ENCODE measurements at regions not wholly inside any gene's neighbourhood (a gene's known extent, or its start where the extent isn't known, plus 50 kb on each side); places are given as distances from the start of the nearest gene placed in this dataset.

DNA sequence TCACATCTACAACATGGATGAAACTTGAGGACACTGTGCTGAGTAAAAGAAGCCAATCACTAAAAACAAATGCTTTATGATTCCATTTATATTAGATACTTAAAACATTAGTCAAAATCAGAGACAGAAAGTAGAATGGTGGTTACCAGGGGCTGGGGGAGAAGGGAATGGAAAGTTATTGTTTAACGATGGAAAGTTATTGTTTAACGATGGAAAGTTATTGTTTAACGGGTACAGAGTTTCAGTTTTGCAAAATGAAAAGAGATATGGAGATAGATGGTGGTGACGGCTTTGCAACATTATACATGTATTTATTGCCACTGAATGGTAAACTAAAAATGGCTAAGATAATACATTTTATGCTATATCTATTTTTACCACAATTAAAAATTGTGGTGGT lies 160.6 kb downstream of the TUBA3C start:
- in situ Hi-C loops (cut with MboI) (no loop called here), intact Hi-C loops (cut with micrococcal nuclease; ENCODE audit: unreplicated experiment) (no loop called here)
- Histone ChIP-seq H3K27me3 (replicated peaks in 1 of 2; ENCODE audit: control insufficient read depth in 2 of 2, insufficient read depth in 2 of 2, low read length in 1 of 2) (no peaks in the 10 kb centered on the region), H3K27ac (ENCODE audit: control insufficient read depth, insufficient read depth) (no peak overlapping the region), H3K79me2 (ENCODE audit: control insufficient read depth, insufficient read depth, low read length) (no peaks in the 10 kb centered on the region), H3K9me3 (replicated peaks; ENCODE audit: control insufficient read depth, insufficient read depth, low read length) (no peaks in the 10 kb centered on the region), H3K36me3 (ENCODE audit: control insufficient read depth in 2 of 2, insufficient read depth in 2 of 2, low read length in 1 of 2) (no peaks in the 10 kb centered on the region), H4K20me1 (ENCODE audit: control insufficient read depth, insufficient read depth) (no peaks in the 10 kb centered on the region), H3K4me3 (no peak overlapping the region), H3K4me1 (ENCODE audit: control insufficient read depth, insufficient read depth, low read length) (no peaks in the 10 kb centered on the region), H3K9ac (ENCODE audit: control insufficient read depth, insufficient read depth, low read length) (no peak overlapping the region), H3K4me2 (ENCODE audit: control insufficient read depth, insufficient read depth) (no peak overlapping the region), H2AFZ (ENCODE audit: control insufficient read depth, low read depth, low read length) (no peak overlapping the region)
- ChIA-PET SMC1A (ENCODE audit: uncharacterized antibody, unreplicated experiment) (no interaction called here), RAD21 (ENCODE audit: unreplicated experiment) (no interaction called here), CTCF (no interaction called here), POLR2A (no interaction called here)
- FAIRE-seq (no peak), ATAC-seq (no peak), DNase-seq (ENCODE audit: low read depth, low spot score) (no peak)
- no TSS peak for BruUV-seq (replicated peaks)
- 6% methylated on average over 4 of the region's 4 CpGs for WGBS (ENCODE audit: insufficient coverage, insufficient replicate concordance, low lambda C conversion rate, missing lambda C conversion rate)
- TF ChIP-seq RFX5 (IDR thresholded peaks at IDR 0.05; ENCODE audit: low read depth, low read length) (no peak), MXI1 (IDR thresholded peaks at IDR 0.05; ENCODE audit: low read depth, low read length) (no peak), KLF5 (IDR thresholded peaks at IDR 0.05; ENCODE audit: partially characterized antibody) (no peak), EP300 (IDR thresholded peaks at IDR 0.05; ENCODE audit: borderline replicate concordance in 1 of 2, control insufficient read depth in 1 of 2, low read depth in 2 of 2, low read length in 2 of 2) (no peak), IKZF1 (conservative IDR thresholded peaks at IDR 0.05) (no peak), FOXM1 (IDR thresholded peaks at IDR 0.05; ENCODE audit: low read depth, low read length) (no peak), SPI1 (IDR thresholded peaks at IDR 0.05; ENCODE audit: borderline replicate concordance, insufficient read depth, low read depth, low read length) (no peak), CHD2 (IDR thresholded peaks at IDR 0.05; ENCODE audit: borderline replicate concordance, low read depth, low read length) (no peak), FOS (IDR thresholded peaks at IDR 0.05; ENCODE audit: borderline replicate concordance, extremely low read depth, insufficient read length) (no peak), POU2F2 (IDR thresholded peaks at IDR 0.05; ENCODE audit: borderline replicate concordance, low read depth, low read length) (no peak)
- TF ChIP-seq, protein P1, sequence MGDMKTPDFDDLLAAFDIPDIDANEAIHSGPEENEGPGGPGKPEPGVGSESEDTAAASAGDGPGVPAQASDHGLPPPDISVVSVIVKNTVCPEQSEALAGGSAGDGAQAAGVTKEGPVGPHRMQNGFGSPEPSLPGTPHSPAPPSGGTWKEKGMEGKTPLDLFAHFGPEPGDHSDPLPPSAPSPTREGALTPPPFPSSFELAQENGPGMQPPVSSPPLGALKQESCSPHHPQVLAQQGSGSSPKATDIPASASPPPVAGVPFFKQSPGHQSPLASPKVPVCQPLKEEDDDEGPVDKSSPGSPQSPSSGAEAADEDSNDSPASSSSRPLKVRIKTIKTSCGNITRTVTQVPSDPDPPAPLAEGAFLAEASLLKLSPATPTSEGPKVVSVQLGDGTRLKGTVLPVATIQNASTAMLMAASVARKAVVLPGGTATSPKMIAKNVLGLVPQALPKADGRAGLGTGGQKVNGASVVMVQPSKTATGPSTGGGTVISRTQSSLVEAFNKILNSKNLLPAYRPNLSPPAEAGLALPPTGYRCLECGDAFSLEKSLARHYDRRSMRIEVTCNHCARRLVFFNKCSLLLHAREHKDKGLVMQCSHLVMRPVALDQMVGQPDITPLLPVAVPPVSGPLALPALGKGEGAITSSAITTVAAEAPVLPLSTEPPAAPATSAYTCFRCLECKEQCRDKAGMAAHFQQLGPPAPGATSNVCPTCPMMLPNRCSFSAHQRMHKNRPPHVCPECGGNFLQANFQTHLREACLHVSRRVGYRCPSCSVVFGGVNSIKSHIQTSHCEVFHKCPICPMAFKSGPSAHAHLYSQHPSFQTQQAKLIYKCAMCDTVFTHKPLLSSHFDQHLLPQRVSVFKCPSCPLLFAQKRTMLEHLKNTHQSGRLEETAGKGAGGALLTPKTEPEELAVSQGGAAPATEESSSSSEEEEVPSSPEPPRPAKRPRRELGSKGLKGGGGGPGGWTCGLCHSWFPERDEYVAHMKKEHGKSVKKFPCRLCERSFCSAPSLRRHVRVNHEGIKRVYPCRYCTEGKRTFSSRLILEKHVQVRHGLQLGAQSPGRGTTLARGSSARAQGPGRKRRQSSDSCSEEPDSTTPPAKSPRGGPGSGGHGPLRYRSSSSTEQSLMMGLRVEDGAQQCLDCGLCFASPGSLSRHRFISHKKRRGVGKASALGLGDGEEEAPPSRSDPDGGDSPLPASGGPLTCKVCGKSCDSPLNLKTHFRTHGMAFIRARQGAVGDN (IDR thresholded peaks at IDR 0.05) = no peak
- TF ChIP-seq, protein P2, sequence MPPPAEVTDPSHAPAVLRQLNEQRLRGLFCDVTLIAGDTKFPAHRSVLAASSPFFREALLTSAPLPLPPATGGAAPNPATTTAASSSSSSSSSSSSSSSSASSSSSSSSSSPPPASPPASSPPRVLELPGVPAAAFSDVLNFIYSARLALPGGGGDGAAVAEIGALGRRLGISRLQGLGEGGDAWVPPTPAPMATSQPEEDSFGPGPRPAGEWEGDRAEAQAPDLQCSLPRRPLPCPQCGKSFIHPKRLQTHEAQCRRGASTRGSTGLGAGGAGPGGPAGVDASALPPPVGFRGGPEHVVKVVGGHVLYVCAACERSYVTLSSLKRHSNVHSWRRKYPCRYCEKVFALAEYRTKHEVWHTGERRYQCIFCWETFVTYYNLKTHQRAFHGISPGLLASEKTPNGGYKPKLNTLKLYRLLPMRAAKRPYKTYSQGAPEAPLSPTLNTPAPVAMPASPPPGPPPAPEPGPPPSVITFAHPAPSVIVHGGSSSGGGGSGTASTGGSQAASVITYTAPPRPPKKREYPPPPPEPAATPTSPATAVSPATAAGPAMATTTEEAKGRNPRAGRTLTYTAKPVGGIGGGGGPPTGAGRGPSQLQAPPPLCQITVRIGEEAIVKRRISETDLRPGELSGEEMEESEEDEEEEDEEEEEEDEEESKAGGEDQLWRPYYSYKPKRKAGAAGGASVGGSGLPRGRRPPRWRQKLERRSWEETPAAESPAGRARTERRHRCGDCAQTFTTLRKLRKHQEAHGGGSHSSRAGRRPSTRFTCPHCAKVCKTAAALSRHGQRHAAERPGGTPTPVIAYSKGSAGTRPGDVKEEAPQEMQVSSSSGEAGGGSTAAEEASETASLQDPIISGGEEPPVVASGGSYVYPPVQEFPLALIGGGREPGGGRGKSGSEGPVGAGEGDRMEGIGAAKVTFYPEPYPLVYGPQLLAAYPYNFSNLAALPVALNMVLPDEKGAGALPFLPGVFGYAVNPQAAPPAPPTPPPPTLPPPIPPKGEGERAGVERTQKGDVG (CRISPR knock-in tag; IDR thresholded peaks at IDR 0.05) = no peak
- TF ChIP-seq, protein P3, sequence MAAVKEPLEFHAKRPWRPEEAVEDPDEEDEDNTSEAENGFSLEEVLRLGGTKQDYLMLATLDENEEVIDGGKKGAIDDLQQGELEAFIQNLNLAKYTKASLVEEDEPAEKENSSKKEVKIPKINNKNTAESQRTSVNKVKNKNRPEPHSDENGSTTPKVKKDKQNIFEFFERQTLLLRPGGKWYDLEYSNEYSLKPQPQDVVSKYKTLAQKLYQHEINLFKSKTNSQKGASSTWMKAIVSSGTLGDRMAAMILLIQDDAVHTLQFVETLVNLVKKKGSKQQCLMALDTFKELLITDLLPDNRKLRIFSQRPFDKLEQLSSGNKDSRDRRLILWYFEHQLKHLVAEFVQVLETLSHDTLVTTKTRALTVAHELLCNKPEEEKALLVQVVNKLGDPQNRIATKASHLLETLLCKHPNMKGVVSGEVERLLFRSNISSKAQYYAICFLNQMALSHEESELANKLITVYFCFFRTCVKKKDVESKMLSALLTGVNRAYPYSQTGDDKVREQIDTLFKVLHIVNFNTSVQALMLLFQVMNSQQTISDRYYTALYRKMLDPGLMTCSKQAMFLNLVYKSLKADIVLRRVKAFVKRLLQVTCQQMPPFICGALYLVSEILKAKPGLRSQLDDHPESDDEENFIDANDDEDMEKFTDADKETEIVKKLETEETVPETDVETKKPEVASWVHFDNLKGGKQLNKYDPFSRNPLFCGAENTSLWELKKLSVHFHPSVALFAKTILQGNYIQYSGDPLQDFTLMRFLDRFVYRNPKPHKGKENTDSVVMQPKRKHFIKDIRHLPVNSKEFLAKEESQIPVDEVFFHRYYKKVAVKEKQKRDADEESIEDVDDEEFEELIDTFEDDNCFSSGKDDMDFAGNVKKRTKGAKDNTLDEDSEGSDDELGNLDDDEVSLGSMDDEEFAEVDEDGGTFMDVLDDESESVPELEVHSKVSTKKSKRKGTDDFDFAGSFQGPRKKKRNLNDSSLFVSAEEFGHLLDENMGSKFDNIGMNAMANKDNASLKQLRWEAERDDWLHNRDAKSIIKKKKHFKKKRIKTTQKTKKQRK (IDR thresholded peaks at IDR 0.05; ENCODE audit: low read depth, low read length) = no peak

Measured in GM12878 (cell line).